Dedifferentiated amniotic fluid mesenchymal stem cell (primary cell): ENCODE measurements at regions not wholly inside any gene's neighbourhood (a gene's known extent, or its start where the extent isn't known, plus 50 kb on each side); places are given as distances from the start of the nearest gene placed in this dataset.

Experiments used
- DNase-seq: peaks from one replicate; pipeline ENCODE4 v3.0.0-alpha.2; 2016; ENCODE audit errors: extremely low spot score

DNA sequence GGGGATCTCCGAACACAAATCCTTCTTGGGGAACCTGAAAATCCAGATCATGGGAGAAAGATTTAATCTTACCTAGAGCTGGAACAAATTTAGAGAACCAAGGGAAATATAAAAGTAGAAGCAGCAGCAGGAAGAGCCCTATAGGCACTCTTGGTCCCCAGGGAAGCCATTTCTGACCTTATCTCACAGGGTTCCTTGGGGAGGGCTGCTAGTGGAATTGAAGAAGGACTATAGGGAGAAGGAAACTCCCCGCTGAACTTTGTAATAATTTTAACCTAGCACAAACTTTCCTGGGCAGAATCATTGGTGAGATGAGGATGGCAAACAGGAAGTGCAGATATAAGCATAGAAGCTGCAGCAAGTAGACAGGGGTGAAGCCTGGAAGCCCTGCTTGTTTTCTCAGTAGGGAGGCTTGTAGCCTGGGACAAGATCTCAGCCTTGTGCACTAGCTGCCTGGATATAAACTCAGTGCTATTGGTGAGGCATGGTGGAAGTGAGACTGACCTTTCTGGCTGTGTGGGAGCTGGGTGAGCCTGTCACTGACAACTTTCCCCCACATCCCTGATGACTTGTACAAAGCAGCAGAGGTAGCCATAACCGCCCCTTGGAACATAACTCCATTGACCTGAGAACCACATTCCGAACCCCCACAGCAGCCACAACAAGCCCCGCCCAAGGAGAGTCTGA is 343.0 kb upstream of the TGFBR2 start:
- DNase-seq = no peak

DNA sequence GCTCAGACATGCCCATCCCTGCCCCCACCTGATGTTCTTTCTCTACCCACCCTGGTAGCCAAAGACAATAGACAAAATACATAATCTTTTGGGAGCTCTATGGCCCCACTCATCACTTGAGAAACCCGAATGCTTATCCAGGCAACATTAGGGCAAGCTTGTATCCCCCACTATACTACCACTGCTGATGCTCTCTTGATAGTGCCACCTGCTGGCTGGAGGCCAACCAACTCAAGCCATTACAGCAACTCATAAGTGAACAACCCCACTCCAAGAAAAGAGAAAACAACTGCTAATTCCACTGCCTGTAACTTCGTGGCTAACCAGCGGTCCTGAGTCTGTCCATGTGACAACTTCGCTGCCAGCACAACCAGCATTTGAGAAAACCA is 342.5 kb upstream of the TGFBR2 start:
- DNase-seq = no peak

DNA sequence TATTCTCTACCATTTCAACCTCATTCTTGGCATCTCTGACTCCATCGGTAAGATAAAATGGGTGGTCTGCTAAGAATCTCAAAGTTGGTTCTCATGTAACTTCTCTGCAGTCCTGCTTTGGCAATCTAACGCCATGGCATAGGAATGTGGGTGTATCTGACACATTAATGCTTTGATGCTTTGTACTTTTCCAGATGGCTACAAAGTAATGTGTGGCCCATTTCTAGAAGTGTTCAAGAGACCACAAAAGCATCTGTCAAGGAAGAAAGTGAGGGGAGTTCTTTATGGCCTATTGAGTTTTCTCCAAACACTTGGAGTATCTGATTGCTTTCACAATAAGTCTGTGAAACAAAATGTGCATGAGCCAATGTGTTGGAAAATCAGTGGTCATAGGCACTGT is 339.9 kb upstream of the TGFBR2 start:
- DNase-seq = no peak

DNA sequence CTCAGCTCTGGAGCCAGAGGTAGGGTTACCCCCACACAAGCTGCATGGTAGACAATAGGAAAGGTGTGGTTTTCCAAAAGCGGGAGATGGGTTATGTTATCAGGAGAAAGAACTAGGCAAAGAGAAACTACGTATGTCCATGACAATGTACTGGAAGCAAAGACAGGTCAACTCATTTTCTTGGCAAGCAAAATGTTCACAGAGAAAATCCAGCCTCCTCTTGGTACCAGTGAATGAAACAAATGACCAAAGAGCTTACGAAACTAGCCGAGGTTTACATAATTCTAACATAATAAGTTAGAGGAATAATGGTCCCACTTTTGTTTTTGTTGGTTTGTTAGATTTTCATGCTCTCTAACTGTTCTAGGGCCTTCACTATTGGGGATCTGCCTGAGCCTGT is 338.1 kb upstream of the TGFBR2 start:
- DNase-seq = no peak

DNA sequence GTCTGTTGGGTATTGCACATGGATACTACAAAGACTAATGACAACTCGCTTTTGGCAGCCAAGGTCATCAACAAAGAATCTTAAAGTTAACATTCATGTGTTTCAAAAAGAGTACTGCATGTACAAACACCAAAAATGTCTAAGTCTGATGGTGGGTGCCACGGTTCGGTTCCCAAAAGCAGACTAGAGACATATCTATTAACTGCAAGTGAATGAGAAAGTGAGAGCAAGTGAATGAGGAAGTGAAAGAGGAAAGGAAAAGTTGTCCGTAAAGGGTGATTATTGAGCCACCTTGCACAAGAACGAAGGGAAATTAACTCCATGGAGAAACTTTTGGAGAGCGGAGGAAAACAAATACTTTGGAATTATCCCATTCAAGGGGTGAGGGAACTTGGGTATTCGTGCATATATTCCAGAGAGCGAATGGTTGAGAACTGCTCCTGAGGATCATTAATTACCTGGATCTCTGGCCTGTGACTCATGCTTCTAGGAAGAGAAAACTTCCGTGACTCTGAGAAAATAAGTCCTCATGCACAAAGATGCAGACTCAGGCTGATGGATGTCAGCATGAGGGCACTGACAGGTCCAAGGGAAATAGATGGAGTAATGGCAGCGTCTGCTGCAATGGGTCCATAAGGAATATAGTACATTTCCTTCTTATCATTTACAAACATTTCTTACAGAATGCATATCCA is 336.5 kb upstream of the TGFBR2 start:
- no peak for DNase-seq

DNA sequence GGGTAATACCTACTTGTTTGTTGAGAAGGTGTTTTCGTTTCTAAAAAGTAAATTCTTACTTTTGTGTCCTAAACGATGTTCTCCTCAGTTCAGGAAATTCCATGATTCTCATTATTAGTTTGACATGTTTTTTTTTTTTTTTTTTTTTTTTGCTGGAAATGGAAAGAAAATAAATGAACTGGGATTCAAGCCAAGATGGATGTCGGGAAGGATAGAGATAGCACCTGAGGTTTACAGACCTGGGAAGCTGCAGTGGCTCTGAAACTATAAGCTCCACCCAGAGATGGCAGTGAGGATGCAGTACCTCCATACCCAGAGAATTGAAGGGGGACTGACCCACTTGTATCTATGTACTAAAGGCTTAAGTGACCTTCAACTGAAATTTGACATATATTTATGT is 334.6 kb upstream of the TGFBR2 start:
- no peak for DNase-seq

DNA sequence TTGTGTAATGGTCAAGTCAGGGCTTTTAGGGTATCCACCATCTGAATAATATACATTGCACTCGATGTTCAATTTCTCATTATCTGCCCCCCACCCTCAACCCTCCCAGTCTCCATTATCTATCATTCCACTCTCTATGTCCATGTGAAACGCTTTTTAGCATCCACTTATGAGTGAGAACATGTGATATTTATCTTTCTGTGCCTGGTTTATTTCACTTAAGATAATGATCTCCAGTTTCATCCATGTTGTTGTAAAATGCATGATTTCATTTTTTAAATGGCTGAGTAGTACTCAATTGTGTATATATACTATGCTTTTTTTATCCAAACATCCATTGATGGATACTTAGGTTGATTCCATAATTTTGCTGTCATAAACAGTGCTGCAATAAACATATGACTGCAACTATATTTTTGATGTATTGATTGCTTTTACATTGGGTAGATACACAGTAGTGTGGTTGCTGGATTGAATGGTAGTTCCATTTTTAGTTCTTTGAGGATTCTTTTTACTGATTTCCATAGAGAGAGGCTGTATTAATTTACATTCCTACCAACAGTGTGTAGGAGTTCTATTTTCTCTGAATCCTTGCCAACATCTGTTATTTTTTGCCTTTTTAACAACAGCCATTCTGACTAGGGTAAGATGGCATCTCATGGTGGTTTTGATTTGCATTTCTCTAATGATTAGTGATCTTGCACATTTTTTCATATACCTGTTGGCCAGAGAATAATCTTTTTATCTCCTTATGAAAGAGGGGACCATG is 332.9 kb upstream of the TGFBR2 start:
- DNase-seq = peak; percentile 31

DNA sequence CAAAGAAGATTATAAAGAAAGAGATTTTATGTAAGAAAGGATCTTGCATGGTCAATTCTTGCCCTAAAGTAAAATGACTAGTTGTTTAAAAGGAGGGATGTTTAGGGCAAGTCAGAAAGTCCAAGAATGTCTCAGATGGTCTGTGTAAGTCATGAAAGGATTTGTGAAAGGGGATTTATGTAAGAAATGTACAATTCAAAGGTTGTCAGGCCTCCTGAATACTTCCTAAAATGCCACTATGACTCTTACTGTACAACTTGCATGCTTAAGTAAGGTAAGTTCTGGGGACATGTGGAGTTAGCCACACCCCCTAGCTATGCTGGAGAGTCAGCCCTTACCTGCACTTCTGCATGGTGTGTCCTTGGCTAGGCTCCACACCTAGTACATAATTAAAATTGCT is 328.9 kb upstream of the TGFBR2 start:
- DNase-seq = no peak

DNA sequence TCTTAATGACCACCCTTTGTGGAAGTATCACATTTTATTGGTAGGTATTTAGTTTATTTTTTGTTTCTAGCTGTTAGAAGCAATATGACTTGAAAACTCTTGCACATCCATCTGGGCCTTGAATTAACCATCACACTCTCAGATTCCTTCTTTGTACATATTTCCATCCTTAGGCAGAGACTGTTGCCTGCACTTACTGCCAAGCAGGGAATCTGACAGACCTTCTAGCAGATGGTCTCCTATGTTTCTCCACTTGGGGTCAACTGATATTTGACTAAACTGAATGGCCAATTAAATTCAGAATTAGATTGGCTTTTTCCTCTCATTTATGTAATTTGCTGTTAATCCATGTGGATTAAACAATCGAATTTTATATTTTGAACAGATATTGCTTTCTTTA is 324.9 kb upstream of the TGFBR2 start:
- no peak for DNase-seq

DNA sequence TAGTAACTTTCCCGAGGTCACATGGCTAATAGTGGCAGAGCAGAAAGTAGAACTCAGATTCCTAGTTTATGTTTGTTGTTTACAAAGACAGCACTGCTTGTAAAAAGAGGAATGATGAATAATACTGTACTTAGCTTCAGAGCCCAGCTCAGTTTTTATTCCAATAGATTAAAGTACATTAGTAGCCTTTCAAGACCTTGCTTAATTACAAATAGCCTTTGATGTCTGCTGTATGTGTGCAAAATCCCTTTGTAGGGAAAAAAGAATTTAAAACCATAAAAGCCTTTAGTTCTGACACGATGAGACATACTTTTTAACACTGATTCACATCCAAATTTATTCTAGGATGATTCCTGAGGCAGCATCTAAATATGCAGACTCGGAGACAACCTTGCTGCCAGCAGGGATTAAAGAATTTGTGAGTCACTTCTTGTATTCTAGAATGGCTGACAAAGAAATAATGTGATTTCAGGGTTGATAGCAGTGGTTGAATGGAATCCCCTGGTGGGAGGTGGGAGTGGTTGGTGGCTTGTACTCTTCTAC is 324.2 kb upstream of the TGFBR2 start:
- DNase-seq = peak; percentile 88

DNA sequence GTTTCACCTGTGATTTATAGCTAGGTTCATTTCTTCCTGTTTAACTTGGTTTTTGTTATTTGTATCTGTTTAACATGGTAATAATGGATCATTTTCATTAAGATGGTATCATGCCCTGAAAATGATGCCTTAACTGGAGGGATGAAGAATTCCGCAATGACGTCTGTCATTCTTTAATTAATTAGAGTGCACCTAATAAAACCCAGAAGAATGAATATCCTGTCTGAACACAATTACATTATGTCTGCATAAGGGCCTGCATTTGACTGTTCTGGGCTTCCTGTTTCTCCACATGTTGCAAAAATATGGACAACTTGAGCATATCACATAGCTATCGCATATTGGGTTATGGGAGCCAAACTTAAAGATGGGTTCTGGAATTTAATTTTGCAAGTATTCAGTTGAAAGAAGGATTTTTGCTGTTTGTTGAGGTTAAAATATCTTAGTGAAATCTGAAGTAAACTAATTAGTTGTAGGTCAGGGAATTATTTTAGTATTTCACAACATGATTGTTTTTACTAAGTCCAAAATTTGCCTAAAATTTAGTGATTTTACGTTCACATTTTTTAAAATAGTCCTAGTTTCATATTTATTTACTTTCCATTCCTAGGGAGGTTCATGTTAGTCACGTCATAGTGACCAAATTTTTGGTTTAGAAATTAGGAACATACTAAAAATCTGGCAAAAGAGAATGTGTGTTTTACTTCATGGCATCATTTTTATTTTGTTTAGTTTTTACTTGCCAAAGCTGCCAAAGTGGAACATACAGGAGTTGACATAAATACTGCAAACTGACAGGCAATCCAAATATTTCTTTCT is 321.0 kb upstream of the TGFBR2 start:
- DNase-seq = no peak

DNA sequence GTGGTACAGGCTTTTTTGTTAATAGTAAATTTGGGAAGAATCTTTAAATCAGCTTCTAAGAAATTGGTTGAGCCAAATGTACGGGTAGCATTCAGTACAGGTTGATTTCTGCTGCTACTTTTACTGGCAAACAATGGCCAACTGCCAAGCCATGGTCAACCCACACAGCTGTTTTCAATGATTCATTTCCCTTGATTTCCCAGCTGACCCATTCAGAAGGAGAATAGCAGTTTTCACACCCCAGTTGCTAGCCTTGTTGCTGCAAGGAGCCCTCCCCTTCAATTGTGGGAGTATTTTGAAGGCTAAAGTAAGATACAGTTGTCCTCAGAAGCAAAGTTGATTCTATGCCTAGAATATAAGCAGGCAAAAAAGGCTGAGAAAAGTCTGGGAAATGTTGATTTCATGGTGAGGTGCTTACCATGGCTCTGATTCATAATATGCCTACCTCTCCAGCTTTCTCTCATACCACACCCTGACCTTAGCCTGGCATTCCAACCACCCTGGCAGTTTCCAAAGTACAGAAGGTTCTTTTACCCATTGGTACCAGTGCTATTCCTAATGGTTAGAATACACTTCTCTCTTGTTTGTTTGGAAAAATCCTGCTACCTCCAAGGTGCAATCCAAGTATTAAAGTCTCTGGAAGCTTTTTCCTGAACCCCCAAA is 320.3 kb upstream of the TGFBR2 start:
- DNase-seq = peak; percentile 60

DNA sequence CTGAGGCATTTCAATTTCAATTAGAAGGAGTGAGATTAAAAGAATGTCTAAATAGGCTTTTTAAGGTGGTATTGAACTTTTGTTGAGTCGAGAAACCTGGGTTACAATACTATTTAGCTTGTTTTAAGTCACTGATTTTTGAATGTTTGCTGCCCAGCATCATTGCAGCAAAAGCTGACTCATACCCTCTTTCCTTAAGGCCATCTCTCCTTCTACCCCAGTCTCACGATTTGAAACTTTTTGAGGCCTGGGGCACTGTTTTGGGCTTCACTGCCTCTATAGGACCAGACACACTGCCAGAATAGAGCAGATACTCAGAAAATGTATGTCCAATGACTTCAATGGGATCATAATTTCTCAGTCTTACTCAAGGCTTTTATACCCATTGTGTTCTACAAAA is 319.6 kb upstream of the TGFBR2 start:
- DNase-seq = no peak

DNA sequence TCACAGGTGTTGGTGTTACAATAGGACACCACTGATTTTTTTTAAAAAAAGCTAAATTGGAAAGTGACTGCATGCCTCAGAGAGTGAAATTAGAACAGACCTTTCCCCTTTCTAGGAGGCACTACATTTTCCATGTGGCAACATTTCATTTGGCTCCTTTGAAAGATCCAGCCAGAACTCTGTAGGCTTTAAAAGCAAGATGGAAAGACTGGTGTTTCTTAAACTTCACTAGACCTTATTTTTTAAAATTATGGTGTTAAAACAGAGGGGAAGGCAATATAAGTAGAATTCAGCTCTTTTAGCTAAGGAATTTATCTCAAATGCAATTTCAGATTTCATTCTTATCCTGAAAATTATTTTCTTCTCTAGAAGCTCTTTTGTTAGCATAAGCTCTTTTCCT is 317.6 kb upstream of the TGFBR2 start:
- DNase-seq = no peak

DNA sequence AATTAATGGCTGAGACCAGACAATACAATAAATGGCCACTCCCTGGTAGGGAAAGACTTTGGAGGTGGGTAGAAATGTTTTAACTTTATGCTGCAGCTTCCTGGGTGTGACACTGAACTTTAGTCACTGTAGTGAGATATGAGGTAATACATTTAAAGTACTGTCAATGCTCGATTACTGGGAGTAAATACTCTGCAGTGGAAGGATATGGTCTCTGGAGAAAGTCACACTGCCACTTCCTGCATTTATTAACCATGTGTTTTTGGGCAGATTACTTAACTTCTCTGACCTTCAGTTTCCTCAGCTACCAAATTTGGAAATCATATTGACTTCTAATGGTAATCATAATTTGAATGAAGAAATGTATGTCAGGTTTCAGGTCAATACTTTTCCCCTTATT is 317.1 kb upstream of the TGFBR2 start:
- DNase-seq = no peak

DNA sequence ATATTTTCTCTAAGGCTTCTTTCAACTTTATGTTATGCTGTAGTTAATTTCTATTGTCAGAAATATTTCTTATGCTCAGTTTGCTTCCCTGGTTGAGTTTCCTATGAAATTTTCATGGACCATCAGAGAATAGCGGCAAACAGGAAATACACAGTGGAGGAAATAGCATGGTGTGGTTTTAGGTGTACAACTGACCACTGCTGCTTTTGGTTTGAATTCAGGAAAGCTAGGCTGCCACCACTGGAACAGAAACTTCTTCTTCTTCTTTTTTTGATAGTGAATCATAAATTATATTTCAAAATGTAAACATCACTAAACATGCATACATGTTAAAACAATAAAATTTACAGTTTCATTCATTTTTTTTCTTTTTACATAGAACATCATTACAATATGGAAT is 316.6 kb upstream of the TGFBR2 start:
- no peak for DNase-seq

DNA sequence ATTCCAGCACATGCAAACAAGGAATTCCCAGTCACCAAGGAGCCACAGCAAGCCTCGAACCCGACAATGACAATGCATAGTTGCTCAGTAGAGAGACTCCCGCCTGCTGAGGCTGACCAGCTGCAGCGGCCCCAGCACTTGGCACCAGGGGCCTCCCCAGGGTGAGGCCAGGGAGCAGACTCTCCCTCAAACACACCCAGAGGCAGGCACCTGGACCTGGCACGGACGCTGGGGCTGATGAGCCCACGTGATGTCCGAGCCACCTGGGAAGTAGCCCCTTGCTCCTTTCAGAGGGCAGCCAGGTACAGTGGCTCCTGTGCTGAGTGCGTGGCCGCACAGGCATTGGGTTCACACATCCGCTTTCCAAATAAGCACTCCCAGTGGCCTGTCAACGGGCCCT is 315.9 kb upstream of the TGFBR2 start:
- no peak for DNase-seq

DNA sequence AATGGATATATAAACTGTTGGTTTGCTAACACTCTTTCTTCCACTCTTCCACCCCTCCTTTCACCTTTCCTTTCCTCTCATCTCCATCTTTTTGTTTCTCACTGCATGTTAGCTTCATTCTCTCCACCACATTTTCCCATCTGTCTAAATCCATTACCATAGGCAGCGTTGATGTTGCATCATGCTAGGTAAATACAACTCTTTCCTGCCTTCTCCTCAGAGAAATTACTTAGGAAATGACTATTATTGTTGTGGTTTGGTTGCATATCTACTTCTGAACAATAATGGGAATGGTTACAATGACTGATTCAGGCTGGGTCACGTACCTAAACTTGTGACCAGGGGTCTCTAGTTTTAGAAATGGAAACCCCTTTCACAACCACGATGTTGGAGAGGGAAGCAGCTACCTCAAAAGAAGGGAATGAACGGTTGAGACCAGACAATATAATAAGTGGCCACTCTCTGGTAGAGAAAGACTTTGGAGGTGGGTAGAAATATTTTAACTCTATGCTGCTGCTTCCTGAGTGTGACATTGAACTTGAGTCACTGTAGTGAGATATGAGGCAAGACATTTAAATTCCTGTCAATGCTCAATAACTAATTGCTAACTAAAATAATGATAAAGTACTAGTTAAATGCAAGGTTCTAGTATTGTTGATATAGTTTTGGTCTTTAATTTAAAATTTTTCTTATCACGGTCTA is 314.1 kb upstream of the TGFBR2 start:
- no peak for DNase-seq

DNA sequence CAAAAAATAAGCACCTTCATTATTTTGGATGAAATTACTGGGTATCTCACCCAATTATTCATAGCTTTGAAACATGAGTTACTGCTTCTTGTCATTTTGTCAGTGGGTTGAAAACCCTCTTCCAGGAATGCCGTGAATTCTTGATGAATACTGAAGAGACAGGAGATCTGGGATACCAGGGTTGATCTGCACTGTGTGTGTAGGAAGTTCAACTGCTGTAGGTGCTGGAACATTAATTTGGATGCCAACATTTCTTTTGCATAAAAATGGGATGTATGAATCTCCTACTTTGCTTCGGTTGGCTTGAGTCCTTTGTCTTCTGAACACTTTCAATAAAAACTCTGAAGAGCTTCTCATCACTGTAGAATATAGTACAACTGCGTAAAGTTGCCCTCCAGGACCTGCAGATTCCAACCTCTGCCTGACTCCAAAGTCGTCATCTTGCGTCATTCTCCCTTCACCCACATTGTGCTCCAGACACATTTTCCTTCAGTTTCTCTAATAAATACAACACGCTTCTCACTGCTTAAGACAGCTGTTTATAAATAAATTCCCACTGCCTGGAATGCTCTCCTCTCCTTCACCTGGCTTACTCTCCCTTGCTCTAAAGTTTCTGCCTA is 312.7 kb upstream of the TGFBR2 start:
- DNase-seq = no peak

DNA sequence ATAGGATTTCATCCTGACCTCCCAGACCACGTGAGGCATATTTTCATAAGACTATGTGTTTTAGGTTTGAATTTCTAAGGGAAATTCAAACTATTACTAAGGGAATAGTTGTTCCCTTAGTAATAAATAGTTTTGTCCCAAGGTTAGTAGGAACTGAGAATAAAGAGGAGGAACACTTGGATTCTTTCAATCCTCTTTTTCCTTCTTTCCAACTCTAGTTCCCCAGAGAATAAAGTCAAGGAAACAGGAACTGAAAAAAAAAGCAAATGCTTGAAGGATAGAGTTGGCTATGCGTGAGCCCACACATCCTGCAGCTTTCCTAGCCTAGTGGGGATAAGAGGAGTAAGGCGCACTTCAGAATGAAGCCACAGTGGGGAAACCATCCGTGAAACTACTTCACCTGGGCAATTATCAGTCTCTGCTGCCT is 312.1 kb upstream of the TGFBR2 start:
- DNase-seq = no peak
